HG03432 (cell line): ENCODE measurements at regions not wholly inside any gene's neighbourhood (a gene's known extent, or its start where the extent isn't known, plus 50 kb on each side); places are given as distances from the start of the nearest gene placed in this dataset.
"Not testable (repeated sequence)": the region's sequence is repeated elsewhere in the genome, so short reads cannot be mapped to it uniquely, and the experiment has no call there.

Experiments
- ATAC-seq: cut with Tn5 transposase; IDR thresholded peaks from one replicate; pipeline ENCODE4 v1.9.1; 2021; ENCODE audit warnings: mild to moderate bottlenecking, moderate library complexity; ENCODE audit not compliant: unreplicated experiment

DNA sequence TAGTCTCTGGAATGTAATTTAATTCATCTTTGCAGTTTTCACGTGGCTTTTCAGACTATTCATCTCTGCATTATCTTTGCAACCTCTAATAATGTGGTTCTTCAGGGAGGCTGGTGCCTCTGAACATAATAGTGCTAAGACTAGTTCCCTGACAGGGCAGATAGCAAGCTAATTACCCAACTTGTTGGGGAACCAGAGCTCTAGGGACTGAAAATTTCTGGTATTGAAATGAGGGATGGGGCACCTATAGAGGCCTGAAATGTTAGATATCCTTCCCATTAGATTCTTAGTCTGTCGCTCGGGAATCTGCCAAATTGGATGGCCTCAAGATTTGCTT lies 693.6 kb upstream of the MAP3K7 start:
- ATAC-seq = no peak

- no peak for ATAC-seq
Measured at GRCh38 chr6:91279740-91280493, 693.0 kb upstream of the MAP3K7 start.

DNA sequence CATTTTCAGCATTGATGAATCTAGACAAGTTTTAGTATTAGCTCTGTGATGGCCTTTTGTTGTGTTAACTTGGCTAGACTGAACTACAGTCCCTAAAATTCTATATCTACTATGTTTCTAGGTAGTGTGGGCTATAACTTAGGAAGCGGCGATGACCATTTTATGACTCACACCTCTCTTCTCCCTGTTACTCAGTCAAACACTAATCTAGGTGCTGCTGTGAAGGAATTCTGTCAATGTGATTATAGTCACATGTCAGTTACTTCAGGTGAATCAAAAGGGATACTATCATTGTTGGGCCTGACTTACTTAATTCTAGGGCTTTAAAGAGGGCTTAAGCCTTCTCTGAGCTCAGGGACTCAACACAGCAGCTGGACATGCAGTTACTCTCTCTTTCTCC lies 691.5 kb upstream of the MAP3K7 start:
- ATAC-seq = no peak

- ATAC-seq = peak; percentile 83
Measured at GRCh38 chr6:91276315-91276714, 689.4 kb upstream of the MAP3K7 start.

DNA sequence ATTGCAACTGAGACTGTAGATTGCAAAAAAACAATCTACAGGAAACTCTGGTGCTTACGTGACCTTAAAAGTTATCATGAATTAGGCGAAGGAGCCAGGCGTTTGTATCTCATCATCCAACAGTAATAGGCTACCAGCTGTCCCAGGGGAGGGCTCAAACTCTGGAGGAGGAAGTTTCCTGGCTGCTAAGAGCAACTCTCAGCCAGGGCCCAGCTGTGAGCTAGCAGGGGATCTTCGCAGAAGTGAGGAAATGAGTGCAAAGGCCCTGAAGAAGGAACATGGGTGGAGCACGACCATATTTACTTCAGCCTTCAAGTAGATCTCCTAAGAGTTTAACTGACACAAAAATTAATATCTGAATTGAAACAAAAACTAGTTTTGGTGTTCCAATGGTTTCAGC lies 686.9 kb upstream of the MAP3K7 start:
- ATAC-seq = no peak

DNA sequence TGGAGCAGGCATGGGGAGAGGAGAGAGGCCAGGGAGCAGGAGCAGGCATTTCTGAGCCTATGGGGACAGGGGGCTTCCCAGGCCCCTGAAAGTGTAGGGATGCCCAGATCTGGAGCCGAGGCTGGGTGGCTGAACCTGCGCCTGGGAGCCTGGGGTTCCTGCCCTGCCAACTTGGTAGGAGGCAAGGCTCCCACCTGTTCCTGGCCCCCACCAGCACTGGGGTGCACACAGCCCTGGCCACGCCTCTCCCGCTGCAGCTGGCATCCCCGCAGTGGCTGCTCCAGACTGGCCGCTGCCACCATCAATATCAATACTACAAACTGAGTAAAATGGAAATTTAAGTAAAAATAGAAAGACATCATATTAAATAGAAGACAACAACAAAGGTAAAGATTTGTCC lies 684.9 kb upstream of the MAP3K7 start:
- ATAC-seq = no peak

- ATAC-seq = no peak
Measured at GRCh38 chr6:91268941-91269340, 682.1 kb upstream of the MAP3K7 start.

GRCh38 chr6:91267246-91267645 lies 680.4 kb upstream of the MAP3K7 start:
- ATAC-seq = no peak

- ATAC-seq = no peak
Measured at GRCh38 chr6:91266156-91266555, 679.3 kb upstream of the MAP3K7 start.

DNA sequence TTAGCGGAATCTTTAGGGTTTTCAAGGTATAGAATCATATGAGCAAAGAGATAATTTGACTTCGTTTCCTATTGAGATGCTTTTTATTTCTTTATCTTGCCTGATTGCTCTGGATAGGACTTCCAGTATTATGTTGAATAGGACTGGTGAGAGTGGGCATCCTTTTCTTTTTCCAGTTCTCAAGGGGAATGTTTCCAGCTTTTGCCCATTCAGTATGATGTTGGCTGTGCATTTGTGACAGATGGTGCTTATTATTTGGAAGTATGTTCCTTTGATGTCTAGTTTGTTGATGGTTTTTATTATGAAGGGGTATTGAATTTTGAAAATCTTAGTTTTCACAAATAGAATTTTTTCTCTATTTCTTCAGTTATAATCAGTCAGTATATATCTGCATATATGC lies 656.6 kb upstream of the MAP3K7 start:
- ATAC-seq = no peak

GRCh38 chr6:91242614-91242949 lies 655.7 kb upstream of the MAP3K7 start:
- ATAC-seq = no peak

GRCh38 chr6:91241946-91242613 lies 655.2 kb upstream of the MAP3K7 start:
- no peak for ATAC-seq

- ATAC-seq = peak; percentile 84
Measured at GRCh38 chr6:91240878-91241603, 654.2 kb upstream of the MAP3K7 start.

DNA sequence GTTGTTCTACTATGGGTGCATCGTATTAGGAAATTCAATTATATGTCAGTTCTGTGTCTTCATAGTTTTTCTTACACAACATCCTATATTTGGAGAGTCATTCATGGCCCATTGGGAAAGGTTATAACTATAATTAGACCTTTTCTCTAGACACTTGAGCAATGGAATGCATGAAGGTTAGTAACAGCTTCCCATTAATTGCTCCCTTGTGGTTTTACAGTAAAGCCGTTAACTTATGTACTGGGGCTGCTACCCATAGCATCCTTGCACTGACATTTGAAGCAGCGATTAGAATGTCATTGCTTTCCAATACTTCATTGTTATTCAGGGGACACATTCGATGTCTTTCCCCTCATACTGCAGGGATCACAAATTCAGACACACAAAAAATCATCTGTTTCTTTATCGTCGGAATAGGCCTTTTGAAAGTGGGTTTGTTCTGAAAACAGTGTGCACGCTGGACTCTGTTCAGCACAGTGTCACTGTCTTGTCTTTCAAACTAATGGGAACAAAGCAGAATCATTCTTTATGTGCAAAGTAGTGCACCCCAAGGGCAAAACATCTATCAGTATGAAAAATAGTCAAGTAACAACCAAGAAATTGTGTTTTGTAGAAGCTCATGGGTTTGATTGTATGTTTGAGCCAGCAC lies 634.3 kb upstream of the MAP3K7 start:
- ATAC-seq = no peak

GRCh38 chr6:91213229-91213901 lies 626.5 kb upstream of the MAP3K7 start:
- ATAC-seq = no peak

DNA sequence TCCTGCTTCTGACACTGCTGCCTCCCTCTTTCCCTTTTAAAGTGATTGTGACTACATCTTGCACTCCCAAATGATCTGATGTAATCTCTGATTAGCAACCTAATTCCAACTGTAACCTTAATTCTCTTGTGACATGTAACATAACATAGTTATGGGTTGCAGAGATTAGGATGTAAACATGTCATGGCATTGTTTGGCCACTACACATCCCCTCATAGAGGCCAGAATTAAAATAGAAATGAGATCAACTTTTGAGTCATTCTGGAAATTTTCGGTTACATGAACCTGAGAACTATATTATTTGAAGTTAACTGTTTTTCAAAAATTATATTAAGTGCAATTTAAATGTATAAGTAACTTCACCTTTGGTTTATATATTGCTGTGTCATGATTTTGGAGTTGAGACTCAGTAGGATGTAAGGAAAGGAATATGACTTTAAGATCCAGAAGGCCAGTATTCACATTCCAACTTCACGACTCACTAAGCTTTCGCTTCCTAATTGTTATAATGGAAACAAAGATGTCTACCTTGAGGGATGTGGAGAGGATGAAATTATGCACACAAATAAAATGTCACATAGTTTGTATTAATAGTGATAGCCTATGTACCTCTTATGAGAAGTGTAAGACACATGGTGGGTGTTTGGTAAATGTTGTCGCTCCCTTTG lies 611.9 kb upstream of the MAP3K7 start:
- ATAC-seq = peak; percentile 45

DNA sequence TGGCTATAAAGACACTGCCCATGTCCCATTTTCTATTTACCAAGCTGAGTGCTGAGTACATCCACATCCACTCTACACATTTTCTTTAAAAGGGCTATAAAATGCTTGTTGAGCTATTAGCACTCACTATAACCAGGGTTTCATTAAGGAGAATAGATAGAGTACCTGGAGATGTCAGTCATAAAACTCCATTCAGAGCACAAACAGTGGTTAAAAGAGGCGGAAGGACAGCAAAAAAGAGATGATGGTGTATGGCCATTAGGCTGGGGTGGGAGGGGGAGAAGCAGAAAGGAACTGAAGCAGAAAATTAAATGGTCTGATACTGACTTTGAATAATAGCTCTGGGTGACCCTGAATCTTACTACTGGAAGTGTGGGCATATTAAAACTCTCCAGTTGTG lies 609.9 kb upstream of the MAP3K7 start:
- ATAC-seq = no peak

- no peak for ATAC-seq
Measured at GRCh38 chr6:91193446-91193845, 606.6 kb upstream of the MAP3K7 start.

DNA sequence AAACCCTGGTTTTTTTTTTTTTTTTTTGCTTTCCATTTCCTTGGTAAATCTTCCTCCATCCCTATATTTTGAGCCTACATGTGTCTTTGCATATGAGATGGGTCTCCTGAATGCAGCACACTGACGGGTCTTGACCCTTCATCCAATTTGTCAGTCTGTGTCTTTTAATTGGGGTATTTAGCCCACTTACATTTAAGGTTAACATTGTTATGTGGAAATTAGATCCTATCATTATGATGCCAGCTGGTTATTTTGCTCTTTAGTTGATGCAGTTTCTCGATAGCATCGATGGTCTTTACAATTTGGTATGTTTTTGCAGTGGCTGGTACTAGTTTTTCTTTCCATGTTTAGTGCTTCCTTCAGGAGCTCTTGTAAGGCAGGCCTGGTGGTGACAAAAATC lies 603.2 kb upstream of the MAP3K7 start:
- not testable (repeated sequence) for ATAC-seq

GRCh38 chr6:91185072-91185471 lies 598.2 kb upstream of the MAP3K7 start:
- no peak for ATAC-seq

GRCh38 chr6:91181416-91181815 lies 594.5 kb upstream of the MAP3K7 start:
- ATAC-seq = no peak
